Activated CD8-positive, alpha-beta memory T cell treated with anti-CD3 and anti-CD28 coated beads, Interleukin-2, amount 50 U/mL, for 48 hours (primary cell): ENCODE measurements at regions not wholly inside any gene's neighbourhood (a gene's known extent, or its start where the extent isn't known, plus 50 kb on each side); places are given as distances from the start of the nearest gene placed in this dataset.

Experiments
- DNase-seq: peaks from one replicate; pipeline ENCODE4 v3.0.0-alpha.2; 2020

GRCh38 chr13:106007156-106007555 is 528.3 kb downstream of the EFNB2 start:
- no peak for DNase-seq

DNA sequence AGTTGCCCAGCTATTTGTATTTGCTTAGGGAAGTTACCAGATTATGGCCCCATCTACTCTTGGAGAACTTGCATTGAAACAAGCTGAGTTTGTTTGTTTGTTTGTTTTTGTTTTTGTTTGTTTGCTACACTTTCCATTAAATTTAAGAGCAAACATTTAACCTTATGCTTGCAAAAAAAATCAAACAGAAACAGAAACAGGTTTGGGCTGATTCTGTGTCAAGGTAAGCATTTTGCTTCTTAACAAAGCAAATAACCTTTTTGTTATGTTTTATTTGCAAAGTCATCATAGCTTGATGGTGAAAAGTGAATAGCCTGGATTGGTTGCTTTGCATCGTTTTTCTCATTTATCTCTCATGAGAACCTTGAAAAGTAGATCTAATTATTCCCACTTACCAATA is 531.8 kb downstream of the EFNB2 start:
- no peak for DNase-seq

DNA sequence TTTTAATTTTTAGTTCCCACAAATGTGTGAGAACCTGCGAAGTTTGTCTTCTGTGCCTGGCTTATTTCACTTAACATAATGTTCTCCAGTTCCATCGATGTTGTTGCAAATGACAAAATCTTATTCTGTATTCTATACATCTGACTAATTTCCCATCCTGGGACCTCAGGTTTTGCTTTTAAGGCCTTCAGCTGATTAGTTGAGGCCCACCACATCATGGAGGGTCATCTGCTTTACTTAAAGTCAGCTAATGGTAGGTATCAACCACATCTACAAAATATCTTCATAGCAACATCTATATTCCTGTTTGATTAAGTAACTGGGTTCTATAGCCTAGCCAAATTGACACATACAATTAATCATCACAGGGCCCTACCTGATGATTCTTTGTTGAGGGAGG is 534.0 kb downstream of the EFNB2 start:
- no peak for DNase-seq

- no peak for DNase-seq
Observed at GRCh38 chr13:105997581-105998550, 537.6 kb downstream of the EFNB2 start.

GRCh38 chr13:105996391-105997025 is 539.0 kb downstream of the EFNB2 start:
- no peak for DNase-seq

DNA sequence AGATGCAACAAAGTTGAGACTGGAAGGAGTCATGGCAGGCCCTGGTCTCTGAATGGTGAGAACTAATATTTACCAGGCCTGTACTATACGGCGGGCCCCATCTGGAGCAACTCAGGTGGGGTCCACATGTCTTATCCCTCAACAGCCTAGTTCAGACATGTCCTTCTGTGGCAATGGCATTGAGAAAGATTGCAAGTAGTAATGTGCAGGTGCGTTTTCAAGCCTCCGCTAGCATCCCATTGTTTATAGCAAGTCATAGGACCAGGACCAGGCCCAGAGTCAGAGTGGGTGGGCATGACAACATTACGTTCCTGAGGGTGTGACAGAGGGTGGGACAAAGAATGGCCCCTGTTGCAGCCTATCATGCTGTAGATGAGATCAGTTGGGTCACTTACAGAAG is 541.1 kb downstream of the EFNB2 start:
- no peak for DNase-seq

DNA sequence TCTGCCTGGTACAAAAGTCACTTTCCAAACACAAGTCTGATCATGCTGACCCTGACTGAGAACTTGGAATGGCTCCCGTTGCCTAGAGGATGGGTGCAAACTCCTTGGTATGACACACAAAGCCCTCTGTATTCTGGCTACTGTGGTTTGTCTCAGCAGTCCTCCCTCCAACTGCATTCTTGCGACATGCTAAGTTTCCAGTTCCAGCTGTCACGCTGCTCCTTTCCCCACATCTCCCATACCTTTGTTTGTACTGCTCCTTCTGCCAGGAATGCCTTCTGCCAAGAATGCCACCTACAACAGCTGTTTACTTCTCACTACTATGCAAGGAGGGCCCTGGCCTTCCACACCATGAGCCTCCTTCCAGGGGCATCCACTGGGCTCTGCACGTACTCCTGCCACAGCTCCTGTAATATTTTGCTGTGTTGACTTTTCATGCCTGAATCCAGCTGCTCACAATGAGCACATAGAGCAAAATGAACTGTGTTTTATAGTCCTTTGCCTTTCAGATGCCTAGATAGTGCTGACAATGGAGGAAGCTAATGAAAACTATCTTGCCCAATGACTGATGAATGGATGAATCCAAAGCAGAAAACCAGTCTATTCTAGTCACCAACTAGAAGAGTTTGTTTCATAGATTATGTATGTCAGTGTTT is 543.7 kb downstream of the EFNB2 start:
- no peak for DNase-seq

GRCh38 chr13:105991131-105991530 is 544.3 kb downstream of the EFNB2 start:
- DNase-seq, result no peak

- no peak for DNase-seq
Observed at GRCh38 chr13:105990256-105990958, 545.1 kb downstream of the EFNB2 start.

GRCh38 chr13:105984646-105985045 is 550.8 kb downstream of the EFNB2 start:
- no peak for DNase-seq

DNA sequence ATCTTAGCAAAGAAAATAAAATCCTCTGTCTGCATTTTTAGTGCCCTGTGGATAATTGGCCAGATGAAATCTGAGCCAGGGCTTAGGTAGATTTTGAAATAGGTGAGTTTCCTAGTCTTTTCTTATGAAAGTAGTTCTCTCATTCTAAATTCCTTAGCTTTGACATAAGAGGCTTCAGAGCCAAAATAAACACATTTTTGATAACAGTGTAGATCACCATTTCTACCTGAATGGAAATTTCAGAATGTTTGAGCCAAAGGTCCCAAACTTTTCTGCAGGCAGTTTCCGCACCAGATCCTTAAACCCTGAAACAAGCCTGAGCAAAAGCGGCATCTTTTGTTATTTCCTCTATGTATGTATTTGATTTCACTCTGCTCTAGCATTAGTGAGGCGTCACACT is 551.2 kb downstream of the EFNB2 start:
- no peak for DNase-seq

DNA sequence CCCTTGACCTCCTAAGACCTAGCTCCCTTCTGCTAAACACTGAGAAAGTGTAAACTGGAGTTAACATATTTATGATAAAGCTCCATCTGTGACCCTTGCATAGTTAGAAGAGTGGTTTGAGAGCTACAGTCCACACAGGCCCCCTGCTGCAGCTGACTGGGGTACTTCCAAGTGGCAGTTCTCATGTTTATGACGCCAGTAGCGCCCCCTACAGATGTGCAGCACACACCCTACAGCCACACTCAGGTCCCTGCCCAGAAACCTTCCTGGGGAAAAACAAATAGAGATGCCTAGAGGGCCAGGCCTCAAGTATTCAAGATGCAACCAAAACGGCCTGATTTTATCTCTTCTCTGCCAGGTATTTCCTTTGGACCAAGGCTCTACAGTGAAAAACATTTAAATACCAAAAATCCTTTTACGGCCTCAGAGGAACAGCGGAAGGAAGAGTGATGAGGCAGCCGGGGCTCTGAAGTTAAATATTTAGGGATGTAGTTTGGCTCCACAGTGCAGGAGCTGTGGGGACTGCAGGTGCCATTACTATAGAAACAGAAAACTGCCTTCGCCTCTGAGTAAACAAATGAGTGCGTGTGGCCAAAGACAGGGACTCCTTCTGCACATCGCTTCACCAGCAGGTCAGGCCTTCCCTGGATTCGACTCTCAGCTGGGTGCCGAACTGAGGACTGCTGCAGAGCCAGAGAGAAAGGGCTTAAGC is 553.1 kb downstream of the EFNB2 start:
- no peak for DNase-seq

- DNase-seq, result no peak
Observed at GRCh38 chr13:105979131-105980011, 556.1 kb downstream of the EFNB2 start.

DNA sequence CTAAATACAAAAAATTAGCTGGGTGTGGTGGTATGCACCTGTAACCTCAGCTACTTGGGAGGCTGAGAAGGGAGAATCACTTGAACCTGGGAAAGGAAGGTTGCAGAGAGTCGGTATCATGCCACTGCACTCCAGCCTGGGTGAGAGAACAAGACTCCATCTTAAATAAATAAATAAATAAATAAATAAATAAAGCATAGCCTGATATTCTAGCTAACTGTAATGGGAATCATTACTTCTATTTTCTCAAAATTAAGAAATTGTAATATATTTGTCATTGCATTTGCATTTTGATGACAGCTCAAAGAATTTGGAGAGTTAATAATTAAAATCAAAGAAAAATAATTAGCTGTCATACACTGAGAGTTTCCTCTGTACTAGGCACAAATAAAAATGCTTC is 561.1 kb downstream of the EFNB2 start:
- DNase-seq, result no peak

GRCh38 chr13:105972811-105973590 is 562.5 kb downstream of the EFNB2 start:
- no peak for DNase-seq

GRCh38 chr13:105972306-105972721 is 563.1 kb downstream of the EFNB2 start:
- no peak for DNase-seq

GRCh38 chr13:105971738-105972137 is 563.7 kb downstream of the EFNB2 start:
- no peak for DNase-seq

DNA sequence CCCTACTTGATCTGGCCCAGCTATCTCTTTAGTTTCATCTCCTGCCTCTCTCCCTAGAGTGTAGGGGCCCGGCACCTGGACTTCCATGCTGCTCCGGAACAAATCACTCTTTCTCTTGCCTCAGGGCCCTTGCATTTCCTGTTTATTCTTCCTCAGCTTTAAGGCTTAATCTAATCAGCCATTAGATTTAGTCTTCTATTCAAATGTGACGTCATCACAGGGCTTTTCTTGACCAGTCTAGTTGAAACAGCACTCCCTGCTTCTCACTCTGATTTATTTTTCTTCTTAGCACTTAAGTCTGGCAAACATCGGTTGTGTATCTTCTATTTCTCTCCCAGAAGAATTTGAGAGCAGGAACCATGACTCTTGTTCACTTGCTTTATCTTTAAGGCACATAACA is 564.1 kb downstream of the EFNB2 start:
- DNase-seq, result no peak

GRCh38 chr13:105969761-105970160 is 565.7 kb downstream of the EFNB2 start:
- no peak for DNase-seq

GRCh38 chr13:105965910-105966309 is 569.6 kb downstream of the EFNB2 start:
- no peak for DNase-seq

DNA sequence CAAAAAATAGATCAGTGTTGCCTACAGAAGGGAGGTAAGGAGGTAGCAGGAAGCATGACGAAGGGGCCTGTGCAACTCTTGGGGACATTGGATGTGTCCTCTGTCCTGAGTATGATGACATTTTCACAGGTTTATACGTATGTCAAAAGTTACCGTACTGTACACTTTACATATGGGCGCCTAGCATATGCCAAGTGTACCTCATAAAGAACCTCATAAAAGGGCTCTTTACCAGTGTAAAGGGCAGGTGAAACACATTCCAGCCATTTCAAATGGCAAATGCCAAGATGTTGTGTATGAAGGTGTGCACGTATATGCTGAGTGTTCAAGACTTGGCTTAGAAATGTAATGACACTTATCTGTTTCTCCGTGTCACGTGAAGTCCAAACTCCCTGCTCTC is 573.4 kb downstream of the EFNB2 start:
- no peak for DNase-seq
